ENCODE measurements at regions not wholly inside any gene's neighbourhood (a gene's known extent, or its start where the extent isn't known, plus 50 kb on each side); places are given as distances from the start of the nearest gene placed in this dataset.

DNA sequence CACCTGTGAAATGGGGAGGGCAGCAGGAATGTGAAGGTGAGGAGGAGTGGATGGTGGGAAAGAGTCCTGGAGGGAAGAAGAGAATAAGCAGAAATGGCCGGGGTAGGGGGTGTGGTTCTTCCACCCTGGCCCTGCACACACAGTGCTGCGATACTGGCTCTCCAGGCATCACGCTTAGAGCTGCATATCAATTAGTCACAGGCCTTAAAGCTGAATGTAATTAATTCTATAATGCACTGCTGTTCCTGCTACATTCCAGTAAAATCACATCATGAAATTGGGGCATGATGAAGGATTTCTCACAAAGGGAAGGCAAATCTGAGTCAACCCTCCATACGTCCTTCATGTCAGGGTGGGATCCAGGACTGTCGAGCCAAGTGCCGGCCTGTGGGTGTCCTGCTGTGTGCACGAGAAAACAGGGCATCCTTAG lies 566.1 kb downstream of the BCL11B start:
- TF ChIP-seq, protein P1, sequence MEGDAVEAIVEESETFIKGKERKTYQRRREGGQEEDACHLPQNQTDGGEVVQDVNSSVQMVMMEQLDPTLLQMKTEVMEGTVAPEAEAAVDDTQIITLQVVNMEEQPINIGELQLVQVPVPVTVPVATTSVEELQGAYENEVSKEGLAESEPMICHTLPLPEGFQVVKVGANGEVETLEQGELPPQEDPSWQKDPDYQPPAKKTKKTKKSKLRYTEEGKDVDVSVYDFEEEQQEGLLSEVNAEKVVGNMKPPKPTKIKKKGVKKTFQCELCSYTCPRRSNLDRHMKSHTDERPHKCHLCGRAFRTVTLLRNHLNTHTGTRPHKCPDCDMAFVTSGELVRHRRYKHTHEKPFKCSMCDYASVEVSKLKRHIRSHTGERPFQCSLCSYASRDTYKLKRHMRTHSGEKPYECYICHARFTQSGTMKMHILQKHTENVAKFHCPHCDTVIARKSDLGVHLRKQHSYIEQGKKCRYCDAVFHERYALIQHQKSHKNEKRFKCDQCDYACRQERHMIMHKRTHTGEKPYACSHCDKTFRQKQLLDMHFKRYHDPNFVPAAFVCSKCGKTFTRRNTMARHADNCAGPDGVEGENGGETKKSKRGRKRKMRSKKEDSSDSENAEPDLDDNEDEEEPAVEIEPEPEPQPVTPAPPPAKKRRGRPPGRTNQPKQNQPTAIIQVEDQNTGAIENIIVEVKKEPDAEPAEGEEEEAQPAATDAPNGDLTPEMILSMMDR (IDR thresholded peaks at IDR 0.05): no peak
- TF ChIP-seq, protein P2, sequence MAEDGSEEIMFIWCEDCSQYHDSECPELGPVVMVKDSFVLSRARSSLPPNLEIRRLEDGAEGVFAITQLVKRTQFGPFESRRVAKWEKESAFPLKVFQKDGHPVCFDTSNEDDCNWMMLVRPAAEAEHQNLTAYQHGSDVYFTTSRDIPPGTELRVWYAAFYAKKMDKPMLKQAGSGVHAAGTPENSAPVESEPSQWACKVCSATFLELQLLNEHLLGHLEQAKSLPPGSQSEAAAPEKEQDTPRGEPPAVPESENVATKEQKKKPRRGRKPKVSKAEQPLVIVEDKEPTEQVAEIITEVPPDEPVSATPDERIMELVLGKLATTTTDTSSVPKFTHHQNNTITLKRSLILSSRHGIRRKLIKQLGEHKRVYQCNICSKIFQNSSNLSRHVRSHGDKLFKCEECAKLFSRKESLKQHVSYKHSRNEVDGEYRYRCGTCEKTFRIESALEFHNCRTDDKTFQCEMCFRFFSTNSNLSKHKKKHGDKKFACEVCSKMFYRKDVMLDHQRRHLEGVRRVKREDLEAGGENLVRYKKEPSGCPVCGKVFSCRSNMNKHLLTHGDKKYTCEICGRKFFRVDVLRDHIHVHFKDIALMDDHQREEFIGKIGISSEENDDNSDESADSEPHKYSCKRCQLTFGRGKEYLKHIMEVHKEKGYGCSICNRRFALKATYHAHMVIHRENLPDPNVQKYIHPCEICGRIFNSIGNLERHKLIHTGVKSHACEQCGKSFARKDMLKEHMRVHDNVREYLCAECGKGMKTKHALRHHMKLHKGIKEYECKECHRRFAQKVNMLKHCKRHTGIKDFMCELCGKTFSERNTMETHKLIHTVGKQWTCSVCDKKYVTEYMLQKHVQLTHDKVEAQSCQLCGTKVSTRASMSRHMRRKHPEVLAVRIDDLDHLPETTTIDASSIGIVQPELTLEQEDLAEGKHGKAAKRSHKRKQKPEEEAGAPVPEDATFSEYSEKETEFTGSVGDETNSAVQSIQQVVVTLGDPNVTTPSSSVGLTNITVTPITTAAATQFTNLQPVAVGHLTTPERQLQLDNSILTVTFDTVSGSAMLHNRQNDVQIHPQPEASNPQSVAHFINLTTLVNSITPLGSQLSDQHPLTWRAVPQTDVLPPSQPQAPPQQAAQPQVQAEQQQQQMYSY (CRISPR knock-in tag; IDR thresholded peaks at IDR 0.05): no peak
- TF ChIP-seq, protein P3, sequence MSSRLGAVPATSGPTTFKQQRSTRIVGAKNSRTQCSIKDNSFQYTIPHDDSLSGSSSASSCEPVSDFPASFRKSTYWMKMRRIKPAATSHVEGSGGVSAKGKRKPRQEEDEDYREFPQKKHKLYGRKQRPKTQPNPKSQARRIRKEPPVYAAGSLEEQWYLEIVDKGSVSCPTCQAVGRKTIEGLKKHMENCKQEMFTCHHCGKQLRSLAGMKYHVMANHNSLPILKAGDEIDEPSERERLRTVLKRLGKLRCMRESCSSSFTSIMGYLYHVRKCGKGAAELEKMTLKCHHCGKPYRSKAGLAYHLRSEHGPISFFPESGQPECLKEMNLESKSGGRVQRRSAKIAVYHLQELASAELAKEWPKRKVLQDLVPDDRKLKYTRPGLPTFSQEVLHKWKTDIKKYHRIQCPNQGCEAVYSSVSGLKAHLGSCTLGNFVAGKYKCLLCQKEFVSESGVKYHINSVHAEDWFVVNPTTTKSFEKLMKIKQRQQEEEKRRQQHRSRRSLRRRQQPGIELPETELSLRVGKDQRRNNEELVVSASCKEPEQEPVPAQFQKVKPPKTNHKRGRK (CRISPR knock-in tag; IDR thresholded peaks at IDR 0.05; ENCODE audit: borderline replicate concordance): no peak
- TF ChIP-seq, protein P4, sequence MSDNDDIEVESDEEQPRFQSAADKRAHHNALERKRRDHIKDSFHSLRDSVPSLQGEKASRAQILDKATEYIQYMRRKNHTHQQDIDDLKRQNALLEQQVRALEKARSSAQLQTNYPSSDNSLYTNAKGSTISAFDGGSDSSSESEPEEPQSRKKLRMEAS (CRISPR knock-in tag; IDR thresholded peaks at IDR 0.05): no peak
- no peak for TF ChIP-seq TEAD4 (CRISPR knock-in tag; IDR thresholded peaks at IDR 0.05)
- TF ChIP-seq SMAD4 (CRISPR knock-in tag; IDR thresholded peaks at IDR 0.05): no peak
- TF ChIP-seq ZNF317 (CRISPR knock-in tag; IDR thresholded peaks at IDR 0.05; ENCODE audit: borderline replicate concordance, low read depth): no peak
- TF ChIP-seq TCF7 (CRISPR knock-in tag; IDR thresholded peaks at IDR 0.05; ENCODE audit: low read depth): no peak
- TF ChIP-seq NFYB (CRISPR knock-in tag; conservative IDR thresholded peaks at IDR 0.05; ENCODE audit: low read depth): no peak
- no peak for TF ChIP-seq JUN (CRISPR knock-in tag; IDR thresholded peaks at IDR 0.05)
- TF ChIP-seq ATF1 (CRISPR knock-in tag; IDR thresholded peaks at IDR 0.05): no peak
- no peak for TF ChIP-seq ELF4 (CRISPR knock-in tag; IDR thresholded peaks at IDR 0.05; ENCODE audit: low read depth)

Measured in WTC11 (cell line).